Erythroblast (primary cell): ENCODE measurements at regions not wholly inside any gene's neighbourhood (a gene's known extent, or its start where the extent isn't known, plus 50 kb on each side); places are given as distances from the start of the nearest gene placed in this dataset.

Experiments
- GATA1 ChIP-seq: IDR thresholded peaks from 2 replicates; pipeline ENCODE4 v1.6.1; 2011; ENCODE audit warnings: low read depth, mild to moderate bottlenecking, control low read depth, low read length, moderate library complexity
- POLR2A ChIP-seq: IDR thresholded peaks from 2 replicates; pipeline ENCODE4 v1.6.1; 2011; ENCODE audit warnings: mild to moderate bottlenecking, low read length

GRCh38 chr2:14363976-14364375 lies 268.5 kb upstream of the LRATD1 start:
- TF ChIP-seq POLR2A, result no peak
- TF ChIP-seq GATA1, result no peak
